Parathyroid adenoma (tissue), 2 donors: ENCODE measurements at regions not wholly inside any gene's neighbourhood (a gene's known extent, or its start where the extent isn't known, plus 50 kb on each side); places are given as distances from the start of the nearest gene placed in this dataset.

Source experiments
- H2AFZ ChIP-seq: fragments of 300-600 bp; sonication (generic); one replicate; pipeline ENCODE4 v1.7.0; 2017; ENCODE audit warnings: antibody characterized with exemption, mild to moderate bottlenecking
- H3K27ac ChIP-seq: fragments of 300-600 bp; sonication (generic); one replicate; pipeline ENCODE4 v1.7.0; 2017
- H3K27me3 ChIP-seq: fragments of 300-600 bp; sonication (generic); one replicate; pipeline ENCODE4 v1.7.0; 2017; ENCODE audit warnings: low read length; ENCODE audit not compliant: control insufficient read depth, insufficient read depth
- H3K36me3 ChIP-seq: fragments of 300-600 bp; sonication (generic); one replicate; pipeline ENCODE4 v1.7.0; 2017; ENCODE audit warnings: low read length; ENCODE audit not compliant: control insufficient read depth, insufficient read depth
- H3K4me1 ChIP-seq: fragments of 300-600 bp; sonication (generic); one replicate; pipeline ENCODE4 v1.7.0; 2017; ENCODE audit warnings: control low read depth
- H3K4me2 ChIP-seq: fragments of 300-600 bp; sonication (generic); one replicate; pipeline ENCODE4 v1.7.0; 2017; ENCODE audit warnings: low read length
- H3K4me3 ChIP-seq: fragments of 300-600 bp; sonication (generic); one replicate; pipeline ENCODE4 v1.7.0; 2017; ENCODE audit warnings: low read depth, low read length
- H3K79me2 ChIP-seq: fragments of 300-600 bp; sonication (generic); one replicate; pipeline ENCODE4 v1.7.0; 2017; ENCODE audit warnings: control low read depth
- H3K9ac ChIP-seq: fragments of 300-600 bp; sonication (generic); one replicate; pipeline ENCODE4 v1.7.0; 2017; ENCODE audit warnings: mild to moderate bottlenecking
- H3K9me3 ChIP-seq: fragments of 300-600 bp; sonication (generic); one replicate; pipeline ENCODE4 v1.7.0; 2017; ENCODE audit warnings: low read length; ENCODE audit not compliant: control insufficient read depth
- TF ChIP-seq, protein P1 (sequence below): fragments of 300-600 bp; sonication (generic); IDR thresholded peaks from one replicate; pipeline ENCODE4 v1.7.0; 2017; ENCODE audit warnings: antibody characterized with exemption, mild to moderate bottlenecking
- donor health status: primary hyperparathyroidism.

GRCh38 chr4:18278244-18278643 lies 256.7 kb upstream of the LCORL start:
- H3K9me3 ChIP-seq, result no peaks in the 10 kb centered on the region
- no peaks in the 10 kb centered on the region for H3K4me1 ChIP-seq
- H3K27me3 ChIP-seq, result no peaks in the 10 kb centered on the region
- no peaks in the 10 kb centered on the region for H3K79me2 ChIP-seq
- TF ChIP-seq, protein P1, sequence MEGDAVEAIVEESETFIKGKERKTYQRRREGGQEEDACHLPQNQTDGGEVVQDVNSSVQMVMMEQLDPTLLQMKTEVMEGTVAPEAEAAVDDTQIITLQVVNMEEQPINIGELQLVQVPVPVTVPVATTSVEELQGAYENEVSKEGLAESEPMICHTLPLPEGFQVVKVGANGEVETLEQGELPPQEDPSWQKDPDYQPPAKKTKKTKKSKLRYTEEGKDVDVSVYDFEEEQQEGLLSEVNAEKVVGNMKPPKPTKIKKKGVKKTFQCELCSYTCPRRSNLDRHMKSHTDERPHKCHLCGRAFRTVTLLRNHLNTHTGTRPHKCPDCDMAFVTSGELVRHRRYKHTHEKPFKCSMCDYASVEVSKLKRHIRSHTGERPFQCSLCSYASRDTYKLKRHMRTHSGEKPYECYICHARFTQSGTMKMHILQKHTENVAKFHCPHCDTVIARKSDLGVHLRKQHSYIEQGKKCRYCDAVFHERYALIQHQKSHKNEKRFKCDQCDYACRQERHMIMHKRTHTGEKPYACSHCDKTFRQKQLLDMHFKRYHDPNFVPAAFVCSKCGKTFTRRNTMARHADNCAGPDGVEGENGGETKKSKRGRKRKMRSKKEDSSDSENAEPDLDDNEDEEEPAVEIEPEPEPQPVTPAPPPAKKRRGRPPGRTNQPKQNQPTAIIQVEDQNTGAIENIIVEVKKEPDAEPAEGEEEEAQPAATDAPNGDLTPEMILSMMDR, result no peak
- H3K27ac ChIP-seq, result no peak overlapping the region
- no peak overlapping the region for H3K9ac ChIP-seq
- no peaks in the 10 kb centered on the region for H3K36me3 ChIP-seq
- H3K4me3 ChIP-seq, result no peak overlapping the region
- no peak overlapping the region for H2AFZ ChIP-seq
- no peak overlapping the region for H3K4me2 ChIP-seq

DNA sequence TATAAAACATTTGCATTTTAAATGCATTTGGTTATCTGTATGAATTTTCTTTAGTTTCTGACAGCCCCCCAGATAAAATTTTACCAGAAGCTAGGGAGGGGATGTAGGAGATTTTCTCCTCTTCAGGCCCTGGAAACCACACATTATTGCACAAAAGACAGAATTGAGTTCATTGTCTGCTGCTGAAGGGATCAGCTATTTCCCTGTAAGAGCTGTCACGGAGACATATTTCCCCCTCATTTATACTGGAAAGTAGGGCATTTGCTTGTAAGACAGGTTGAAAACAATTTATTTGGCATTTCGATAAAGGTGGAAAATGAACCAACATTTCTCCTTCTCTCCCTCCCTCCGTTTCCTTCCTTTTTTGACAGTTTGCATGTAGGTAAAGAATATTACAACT lies 241.3 kb upstream of the LCORL start:
- no peak overlapping the region for H3K4me2 ChIP-seq
- H3K9me3 ChIP-seq, result no peaks in the 10 kb centered on the region
- TF ChIP-seq, protein P1, result no peak
- no peaks in the 10 kb centered on the region for H3K36me3 ChIP-seq
- H3K27me3 ChIP-seq, result no peaks in the 10 kb centered on the region
- no peak overlapping the region for H3K27ac ChIP-seq
- no peaks in the 10 kb centered on the region for H3K4me1 ChIP-seq
- H2AFZ ChIP-seq, result no peak overlapping the region
- H3K9ac ChIP-seq, result no peak overlapping the region
- no peak overlapping the region for H3K4me3 ChIP-seq
- no peaks in the 10 kb centered on the region for H3K79me2 ChIP-seq

DNA sequence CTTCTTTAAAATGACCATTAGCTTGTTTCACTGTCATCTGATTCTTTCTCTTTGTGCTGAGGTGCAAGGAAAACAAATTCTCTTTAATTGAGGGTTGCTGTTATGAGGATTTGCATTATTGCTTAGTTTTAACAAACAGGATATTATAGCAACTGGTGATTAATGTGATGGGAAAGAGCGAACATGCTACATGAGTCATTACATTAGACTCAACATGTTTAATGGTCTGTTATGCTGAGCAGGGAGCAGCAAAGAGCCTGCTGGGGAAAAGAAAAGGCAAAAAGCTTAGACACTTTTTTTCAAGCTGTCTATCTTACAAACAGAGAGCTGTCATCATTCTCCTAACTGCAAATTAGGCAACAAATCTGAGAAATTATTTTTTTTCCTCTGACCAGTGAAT lies 230.5 kb upstream of the LCORL start:
- Histone ChIP-seq H3K27me3 (no peaks in the 10 kb centered on the region), H3K4me2 (no peak overlapping the region), H3K9me3 (no peaks in the 10 kb centered on the region), H3K9ac (no peak overlapping the region), H3K79me2 (no peaks in the 10 kb centered on the region), H2AFZ (no peak overlapping the region), H3K4me3 (no peak overlapping the region), H3K4me1 (no peaks in the 10 kb centered on the region), H3K27ac (no peak overlapping the region), H3K36me3 (no peaks in the 10 kb centered on the region)
- TF ChIP-seq, protein P1, result no peak

GRCh38 chr4:18250564-18250963 lies 229.0 kb upstream of the LCORL start:
- Histone ChIP-seq H3K27ac (no peak overlapping the region), H3K36me3 (no peaks in the 10 kb centered on the region), H3K79me2 (no peaks in the 10 kb centered on the region), H3K4me2 (no peak overlapping the region), H3K27me3 (no peaks in the 10 kb centered on the region), H3K9me3 (no peaks in the 10 kb centered on the region), H3K4me1 (no peaks in the 10 kb centered on the region), H2AFZ (no peak overlapping the region), H3K4me3 (no peak overlapping the region), H3K9ac (no peak overlapping the region)
- TF ChIP-seq, protein P1, result no peak

DNA sequence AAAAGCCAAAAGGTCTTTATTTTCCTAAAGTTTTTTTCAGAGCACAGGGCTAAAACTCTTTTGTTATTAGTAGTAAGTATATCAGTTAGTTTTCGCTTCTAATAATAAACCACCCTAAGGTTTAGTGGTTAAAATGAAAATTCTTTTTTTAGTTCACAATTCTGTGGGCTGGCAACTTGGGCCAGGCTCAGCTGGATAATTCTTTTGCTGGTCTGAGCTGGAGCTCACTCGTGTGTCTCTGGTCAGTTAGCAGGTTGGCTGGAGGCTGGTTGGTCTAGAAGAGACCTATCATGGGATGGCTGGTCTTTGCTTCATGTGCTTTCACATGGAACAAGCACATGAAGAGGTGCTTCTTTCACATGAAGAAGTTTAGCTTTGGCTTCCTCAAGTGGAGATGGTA lies 227.1 kb upstream of the LCORL start:
- H3K4me1 ChIP-seq, result no peaks in the 10 kb centered on the region
- H3K27ac ChIP-seq, result no peak overlapping the region
- no peak overlapping the region for H3K4me3 ChIP-seq
- TF ChIP-seq, protein P1, result no peak
- no peak overlapping the region for H3K4me2 ChIP-seq
- no peak overlapping the region for H3K9ac ChIP-seq
- H2AFZ ChIP-seq, result no peak overlapping the region
- no peaks in the 10 kb centered on the region for H3K27me3 ChIP-seq
- no peaks in the 10 kb centered on the region for H3K36me3 ChIP-seq
- H3K79me2 ChIP-seq, result no peaks in the 10 kb centered on the region
- H3K9me3 ChIP-seq, result no peaks in the 10 kb centered on the region
